Activated effector memory CD4-positive, alpha-beta T cell treated with anti-CD3 and anti-CD28 coated beads, Interleukin-2, amount 50 U/mL, for 16 hours (primary cell): ENCODE measurements at regions not wholly inside any gene's neighbourhood (a gene's known extent, or its start where the extent isn't known, plus 50 kb on each side); places are given as distances from the start of the nearest gene placed in this dataset.
"Not testable (repeated sequence)": the region's sequence is repeated elsewhere in the genome, so short reads cannot be mapped to it uniquely, and the experiment has no call there.

Experiments used
- DNase-seq: peaks from one replicate; pipeline ENCODE4 v3.0.0-alpha.2; 2020

DNA sequence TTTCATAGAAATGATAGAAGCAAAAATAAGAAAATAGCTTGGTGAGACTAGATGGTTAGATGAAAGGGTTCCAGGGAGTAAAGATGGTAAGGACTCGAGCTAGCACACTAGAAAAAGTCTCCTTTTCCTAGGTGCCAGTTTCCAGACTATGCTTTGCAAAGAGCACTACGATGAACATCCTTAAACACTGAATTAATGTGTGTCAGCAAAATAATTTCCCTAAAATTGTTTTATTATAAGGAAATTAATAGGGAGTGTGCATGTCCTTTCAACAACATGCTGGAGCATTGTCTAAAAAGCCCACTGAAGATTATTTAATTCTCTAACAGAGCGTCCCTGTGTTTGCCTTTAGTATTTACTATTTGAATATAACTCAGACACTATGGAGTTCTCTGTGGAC is 107.4 kb upstream of the NDUFV2 start:
- no peak for DNase-seq

DNA sequence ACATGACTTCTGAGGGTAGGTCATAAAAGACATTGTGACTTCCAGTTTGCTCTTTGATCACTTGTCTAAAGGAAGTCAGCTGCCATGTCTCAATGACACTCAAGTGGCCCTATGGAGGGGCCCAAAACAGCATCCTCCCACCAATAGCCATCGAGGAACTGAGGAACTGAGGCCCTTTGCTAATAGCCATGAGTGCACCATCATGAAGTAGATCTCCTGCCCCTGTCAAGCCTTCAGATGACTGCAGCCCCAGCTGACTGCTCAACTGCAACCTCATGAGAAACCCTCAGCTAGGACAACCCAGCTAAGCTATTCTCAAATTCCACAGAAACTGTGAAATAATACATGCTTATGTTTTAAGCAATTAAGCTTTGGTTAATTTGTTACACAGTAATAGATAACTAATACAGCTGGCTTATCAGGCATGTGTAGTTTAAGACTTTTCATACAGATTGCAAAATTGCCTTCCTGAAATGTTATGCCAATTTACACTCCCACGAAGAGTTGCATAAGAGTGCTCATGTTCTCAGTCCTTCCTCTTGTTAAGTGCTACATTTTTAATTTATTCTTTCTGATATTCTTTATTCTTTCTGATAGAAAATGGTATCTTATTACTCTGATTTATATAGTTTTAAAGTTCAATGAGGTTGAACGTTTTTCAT is 105.6 kb upstream of the NDUFV2 start:
- no peak for DNase-seq

DNA sequence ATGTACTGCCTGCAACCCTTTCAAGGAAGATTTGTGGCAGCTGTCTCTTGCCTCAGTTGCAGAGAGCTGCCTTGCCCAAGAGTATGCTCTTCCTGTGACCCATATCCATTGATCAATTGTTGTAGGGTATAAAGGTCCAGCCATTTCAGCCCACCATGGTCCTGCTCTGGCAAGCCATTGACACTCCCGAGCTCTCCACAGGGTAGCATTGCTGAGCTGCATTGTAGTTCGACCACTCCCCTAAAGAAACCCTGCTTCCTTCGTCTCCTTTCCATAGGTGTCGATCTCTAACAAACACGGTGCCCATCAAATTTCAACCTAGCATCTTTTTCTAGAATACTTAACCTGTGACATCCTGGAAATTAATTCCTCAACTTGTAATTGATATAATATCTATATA is 104.9 kb upstream of the NDUFV2 start:
- DNase-seq: no peak

DNA sequence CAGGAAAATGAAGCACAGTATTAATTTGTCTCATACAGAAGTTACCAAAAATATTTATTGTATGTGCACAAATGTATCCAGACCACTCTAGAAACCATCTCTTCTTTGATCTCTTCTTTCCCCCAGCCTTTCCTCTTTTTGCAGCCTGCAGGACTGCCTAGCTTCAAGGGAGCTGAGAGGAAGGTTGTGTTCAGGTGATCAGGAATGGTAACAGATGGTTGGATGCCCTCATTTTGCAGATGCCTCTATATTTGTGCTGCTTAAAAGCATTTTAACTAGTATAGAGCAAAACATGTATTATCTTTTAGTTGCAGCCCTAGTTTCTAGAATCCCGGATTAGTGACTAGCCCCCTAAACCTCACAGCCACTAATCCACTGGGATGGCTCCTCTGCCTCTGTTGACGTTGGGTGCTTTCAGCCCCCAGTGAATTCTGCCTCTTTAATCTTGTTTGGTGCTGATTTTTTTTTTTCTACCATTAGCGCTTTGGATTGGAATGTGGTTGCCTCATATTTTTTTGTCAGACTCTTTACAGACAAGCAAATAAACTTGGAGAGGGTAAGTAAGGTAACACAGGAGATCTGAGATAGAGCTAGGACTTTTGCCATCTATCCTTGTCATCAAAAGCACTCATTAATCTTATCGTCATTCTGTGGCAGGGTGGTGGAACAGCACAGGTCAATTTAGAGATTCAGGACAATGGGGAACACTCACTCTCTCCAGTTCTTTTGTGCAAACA is 103.8 kb upstream of the NDUFV2 start:
- DNase-seq: no peak

DNA sequence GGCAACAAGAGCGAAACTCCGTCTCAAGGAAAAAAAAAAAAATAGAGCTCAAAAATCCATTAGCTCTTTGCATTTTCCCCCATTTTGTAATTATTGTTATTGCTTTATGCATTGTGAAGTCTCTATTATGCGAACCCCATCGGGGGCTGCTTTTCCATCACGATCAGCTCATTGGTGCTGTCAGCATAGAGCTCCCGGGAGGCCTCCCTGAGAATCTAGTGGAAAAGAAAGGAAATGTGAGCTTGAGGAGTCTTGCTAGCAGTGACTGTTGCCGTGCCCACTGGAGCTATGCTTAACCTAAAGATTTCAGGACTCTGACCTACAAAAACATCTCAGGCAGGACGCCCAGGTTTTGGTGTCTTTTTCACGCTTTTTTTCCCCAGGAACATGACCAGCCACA is 102.6 kb upstream of the NDUFV2 start:
- no peak for DNase-seq

DNA sequence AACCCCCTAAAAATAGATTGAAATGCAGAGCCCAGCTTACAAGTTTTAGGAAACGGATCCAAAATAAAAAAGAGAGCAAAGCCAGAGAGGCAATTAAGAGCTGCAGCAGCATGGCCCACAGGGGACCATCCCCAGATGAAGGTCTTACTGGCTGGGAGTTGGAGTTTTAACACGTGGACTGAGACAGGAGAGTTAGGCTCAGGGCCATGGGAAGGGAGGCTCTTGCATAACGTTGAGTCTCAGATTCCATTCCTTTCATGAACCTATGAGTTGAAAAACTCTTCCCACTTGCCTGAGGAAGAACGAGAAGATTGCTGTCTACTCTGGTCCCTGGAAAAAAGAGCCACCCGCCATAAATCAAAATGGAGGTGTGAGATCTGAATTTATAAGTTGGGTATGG is 101.8 kb upstream of the NDUFV2 start:
- DNase-seq: no peak

DNA sequence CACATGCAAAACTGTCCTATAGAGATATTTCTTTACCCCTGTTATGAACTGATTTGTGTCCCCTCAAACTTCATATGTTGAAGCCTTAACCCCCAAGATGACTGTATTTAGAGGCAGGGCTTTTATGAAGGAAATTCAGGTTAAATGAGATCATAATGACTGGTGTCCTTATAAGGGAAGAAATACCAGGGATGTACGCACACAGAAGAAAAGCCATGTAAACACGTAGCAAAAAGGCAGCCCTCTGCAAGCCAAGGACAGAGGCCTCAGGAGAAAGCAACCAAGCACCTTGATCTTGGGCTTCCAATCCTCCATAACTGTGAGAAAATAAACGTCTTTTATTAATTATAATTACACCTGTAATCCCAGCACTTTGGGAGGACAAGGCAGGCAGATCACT is 101.3 kb upstream of the NDUFV2 start:
- no peak for DNase-seq

DNA sequence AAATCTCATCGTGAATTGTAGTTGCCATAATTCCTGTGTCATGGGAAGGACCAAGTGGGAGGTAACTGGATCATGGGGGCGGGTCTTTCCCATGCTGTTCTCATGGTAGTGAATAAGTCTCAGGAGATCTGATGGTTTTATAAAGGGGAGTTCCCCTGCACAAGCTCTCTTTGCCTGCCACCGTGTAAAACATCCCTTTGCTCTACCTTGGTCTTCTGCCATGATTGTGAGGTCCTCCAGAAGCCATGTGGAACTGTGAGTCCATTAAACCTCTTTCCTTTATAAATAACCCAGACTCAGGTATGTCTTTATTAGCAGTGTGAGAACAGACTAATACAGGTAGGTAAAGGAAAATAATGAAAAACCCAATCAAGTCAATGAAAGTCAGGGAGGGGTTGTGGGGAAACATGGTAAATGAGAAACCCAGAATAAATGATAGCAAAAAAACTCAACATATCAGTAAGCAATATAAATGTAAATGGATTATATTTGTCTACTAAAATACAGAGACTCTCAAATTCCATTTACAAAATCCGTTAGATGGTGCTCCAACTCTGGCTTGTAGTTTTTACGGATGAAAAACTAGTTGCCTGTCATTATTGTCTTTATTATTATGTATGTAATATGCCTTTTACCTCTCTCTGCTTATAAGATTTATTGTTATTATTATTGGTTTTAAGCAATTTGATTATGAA is 98.9 kb upstream of the NDUFV2 start:
- DNase-seq: no peak

DNA sequence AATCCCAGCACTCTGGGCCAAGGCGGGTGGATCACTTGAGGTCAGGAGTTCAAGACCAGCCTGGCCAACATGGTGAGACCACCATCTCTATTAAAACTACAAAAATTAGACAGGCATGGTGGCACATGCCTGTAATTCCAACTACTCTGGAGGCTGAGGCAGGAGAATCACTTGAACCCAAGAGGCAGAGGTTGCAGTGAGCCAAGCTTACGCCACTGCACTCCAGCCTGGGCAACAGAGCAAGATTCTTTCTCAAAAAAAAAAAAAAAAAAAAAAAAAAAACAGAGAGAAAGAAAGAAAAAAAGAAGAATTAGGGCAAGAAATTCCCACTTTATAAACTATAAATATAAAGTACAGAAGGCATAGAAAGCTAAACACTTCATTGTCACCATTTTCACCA is 98.2 kb upstream of the NDUFV2 start:
- DNase-seq: not testable (repeated sequence)

DNA sequence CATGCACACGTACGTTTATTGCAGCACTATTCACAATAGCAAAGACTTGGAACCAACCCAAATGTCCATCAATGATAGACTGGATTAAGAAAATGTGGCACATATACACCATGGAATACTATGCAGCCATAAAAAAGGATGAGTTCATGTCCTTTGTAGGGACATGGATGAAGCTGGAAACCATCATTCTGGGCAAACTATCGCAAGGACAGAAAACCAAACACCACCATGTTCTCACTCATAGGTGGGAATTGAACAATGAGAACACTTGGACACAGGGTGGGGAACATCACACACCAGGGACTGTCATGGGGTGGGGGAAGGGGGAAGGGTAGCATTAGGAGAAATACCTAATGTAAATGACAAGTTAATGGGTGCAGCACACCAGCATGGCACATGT is 94.8 kb upstream of the NDUFV2 start:
- not testable (repeated sequence) for DNase-seq

DNA sequence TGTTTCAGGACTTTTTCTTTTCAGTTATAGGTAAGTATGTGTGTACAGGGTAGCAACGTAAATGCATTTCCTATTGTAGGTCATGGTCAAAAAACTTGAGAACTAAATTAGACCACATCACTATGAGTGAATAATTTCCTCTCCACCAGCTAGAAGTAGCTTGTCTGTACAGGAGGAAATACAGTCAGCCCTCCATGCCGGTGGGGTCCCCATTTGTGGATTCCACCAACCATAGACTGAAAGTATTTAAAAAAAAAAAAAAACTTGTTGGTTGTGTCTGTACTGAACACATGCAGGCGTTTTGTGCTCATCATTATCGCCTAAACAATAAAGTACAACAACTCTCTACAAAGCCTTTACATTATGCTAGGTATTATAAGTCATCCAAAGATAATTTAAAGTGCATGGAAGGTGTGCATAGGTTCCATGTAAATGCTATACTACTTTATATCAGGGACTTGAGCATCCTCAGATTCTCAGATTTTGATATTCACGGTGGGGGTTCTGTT is 94.2 kb upstream of the NDUFV2 start:
- DNase-seq: no peak

DNA sequence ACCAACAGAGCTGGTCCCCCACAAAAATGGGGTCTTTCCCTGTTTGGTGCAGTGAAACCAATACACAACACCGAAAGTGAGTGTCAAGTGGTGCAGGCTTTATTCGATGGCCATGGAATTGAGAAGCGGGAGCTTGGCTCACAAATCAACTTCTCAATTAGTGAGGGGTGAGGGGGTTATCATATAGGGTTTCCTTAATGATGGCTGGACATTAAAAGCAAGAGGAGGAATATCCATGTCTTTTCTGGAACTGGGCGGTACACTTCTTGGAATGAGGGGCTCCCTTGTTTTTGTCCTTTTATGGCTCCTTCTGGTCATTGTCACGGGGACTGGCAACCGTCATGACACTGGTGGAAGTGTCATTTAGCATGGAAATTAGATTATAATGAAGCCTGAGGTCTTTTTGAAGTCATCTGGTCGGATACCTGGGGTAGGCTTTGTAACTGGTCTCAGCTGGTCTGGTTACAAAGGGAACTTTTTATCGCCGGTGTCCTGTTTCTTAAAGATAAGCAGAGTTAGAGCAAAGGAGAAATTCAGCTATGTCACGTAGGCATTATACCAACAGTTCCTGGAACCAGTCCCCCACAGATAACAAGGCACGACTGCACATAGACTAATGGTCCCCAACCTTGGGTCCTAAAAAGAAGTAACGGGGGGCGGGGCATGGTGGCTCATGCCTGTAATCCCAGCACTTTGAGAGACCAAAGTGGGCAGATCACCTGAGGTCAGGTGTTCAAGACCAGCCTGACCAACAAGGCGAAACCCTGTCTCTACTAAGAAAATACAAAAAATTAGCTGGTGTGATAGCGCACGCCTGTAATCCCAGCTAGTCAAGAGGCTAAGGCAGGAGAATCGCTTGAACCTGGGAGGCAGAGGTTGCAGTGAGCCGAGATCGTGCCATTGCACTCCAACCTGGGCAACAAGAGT is 93.5 kb upstream of the NDUFV2 start:
- DNase-seq: no peak

DNA sequence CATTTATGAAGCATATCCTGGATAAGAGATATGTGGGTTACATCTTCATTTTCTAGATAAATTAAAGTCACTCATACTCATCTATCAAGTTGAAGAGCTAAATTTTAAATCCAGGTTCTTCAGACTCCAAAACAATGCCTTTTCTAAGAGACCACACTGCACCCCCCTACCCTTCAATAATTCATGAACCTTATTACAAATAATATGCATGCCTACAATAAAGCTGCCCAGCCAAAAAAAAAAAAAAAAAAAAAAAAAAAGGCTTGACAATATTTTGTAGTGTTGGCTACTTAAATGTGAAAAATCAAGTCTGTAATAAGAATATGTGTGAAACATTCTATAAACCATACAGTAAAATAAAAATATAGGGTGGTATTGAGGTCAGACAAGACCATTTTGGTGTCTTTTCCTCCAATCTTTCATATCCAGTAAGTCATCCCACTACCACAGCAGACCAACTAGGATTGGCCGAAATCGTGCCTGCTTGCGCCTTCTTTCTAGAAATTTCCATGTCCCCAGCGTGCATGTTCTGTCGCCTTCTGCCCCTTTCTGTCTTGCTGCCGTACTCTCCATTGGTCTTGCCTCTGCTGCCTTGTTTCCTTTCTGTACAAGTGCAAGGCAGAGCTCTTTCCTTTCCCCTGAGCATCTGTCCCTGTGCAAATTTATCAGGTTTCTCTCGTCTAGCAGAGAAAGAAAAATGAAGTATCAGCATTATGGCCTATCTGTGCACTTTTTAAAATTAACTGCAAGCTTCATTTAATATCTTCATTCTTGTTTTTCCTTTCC is 92.6 kb upstream of the NDUFV2 start:
- no peak for DNase-seq

DNA sequence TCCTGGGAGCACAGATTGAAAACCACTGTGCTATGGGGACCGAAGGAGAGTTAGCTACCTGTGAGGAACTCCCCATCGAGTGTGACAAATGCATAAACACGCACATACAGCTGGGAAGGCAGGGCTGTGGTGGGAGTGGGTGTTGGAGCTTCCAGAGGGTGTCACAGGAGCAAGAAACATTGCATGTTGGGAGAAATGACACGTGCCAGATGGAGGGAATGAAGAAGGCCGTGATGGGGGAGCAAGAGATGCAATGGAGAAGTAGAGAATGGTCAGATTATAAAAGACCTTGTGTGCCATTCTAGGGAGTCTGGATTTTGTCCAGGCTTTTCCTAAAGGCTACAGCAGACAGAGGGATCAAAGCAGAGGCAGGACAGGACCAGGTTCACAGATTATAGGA is 91.1 kb upstream of the NDUFV2 start:
- no peak for DNase-seq

DNA sequence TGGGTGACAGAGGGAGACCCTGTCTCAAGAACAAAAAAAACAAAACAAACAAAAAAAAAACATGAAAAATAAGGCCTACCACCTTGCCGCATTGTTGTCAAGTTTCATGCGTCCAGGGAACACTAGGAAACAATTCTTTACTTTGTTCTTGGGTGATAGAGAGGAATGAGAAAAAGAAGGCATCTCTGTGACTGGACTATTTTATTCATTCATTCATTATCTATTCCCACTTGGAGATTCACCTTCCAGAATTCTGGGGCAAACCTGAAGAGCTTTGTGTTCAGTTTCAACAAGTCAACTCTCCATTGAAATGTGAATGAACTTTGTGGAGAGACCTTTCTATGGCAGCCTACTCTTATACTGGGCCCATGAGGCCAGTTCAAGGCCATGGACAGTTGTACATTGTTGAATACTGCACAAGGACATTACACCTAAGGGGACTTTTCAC is 88.5 kb upstream of the NDUFV2 start:
- no peak for DNase-seq

DNA sequence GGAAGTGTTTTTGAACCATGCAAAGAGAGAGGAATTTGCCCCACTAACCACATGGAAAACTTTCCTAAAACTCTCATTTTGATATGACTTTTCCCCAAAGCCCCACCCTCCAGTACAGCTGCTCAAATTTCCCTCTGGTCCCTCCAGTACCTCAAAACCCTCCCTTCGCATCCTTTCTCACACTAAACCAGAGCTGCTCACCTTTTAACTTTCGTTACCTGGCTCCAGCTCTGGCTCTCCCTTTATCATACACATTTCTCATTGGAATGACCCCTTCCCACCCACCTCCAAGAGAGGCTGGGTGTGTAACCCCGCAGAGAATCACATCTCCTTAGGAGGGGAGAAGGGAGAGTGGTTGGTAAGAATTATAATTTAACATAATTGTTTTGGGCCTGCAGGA is 86.8 kb upstream of the NDUFV2 start:
- no peak for DNase-seq

DNA sequence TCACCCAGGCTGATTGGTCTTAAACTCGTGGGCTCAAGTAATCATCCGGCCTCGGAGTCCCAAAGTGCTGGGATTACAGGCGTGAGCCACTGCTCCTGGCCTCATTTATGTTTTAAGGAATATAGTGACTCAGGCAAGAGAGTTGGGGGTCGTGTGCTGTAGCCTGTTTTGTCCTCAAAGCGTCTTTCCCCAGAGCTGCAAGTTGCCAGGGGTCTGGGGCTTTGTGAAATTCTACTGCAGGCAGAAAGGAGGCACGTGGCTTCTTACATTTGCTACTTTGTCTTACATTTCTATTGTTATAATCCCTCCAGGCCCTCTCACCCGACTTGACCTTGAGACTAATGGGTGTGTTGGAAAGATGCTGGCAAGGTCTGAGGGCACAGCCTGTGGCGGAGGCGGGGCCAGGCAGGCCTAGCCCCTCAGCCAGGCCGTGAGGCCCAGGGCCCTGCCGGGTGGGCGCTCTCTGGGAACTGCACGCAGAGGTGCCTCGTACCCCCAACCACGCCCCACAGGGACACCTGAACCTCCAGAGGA is 85.8 kb upstream of the NDUFV2 start:
- DNase-seq: no peak

DNA sequence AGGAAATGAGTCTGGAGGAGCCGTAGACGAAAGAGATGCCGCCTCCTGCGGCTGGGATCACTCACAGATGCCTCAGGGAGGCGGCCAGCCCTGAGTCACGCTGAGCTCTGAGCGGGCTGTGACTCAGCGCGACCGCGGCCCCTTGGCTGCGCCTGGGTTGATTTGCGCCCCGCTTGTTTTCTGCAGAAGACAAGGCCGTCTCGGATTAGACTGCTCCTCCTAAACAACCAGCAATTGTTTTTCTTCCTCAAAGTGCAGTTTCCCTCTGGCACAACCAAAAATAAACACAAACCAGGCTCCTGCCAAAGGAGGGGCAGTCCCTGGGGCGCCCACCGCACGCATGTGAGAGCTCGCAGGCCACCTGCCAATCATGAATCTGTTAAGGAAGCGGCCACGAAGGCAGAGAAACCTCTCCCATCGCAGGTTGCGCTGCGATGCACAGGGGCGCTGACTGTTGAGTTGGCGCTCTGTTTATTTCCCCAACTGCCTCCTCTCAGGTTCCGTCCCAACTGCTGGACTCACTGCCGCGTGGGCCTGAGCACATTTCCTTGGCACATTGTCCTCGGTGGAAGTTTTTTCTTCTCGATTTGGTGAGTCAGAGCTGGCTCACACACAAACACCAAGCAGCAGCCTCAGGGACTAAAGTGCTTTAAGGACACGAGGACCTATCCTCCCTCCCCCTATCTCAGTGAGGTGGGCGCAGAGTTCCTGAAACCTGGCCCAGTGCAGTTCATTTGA is 85.2 kb upstream of the NDUFV2 start:
- DNase-seq: peak; percentile 89

DNA sequence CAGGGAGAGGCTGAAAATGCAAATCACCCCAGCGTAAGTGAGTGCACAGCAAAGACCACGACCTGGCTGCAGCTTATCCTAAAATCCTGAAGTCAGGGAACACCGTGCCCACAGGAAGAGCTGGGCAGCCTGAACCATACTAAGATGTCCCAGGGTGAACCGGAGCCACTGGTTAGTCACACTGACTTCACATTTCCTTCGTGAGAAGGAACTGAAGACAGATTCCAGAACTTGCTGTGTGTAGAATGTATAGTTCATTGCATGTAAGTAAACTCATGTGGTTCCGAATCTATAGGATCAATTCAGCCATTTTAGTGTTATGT is 84.6 kb upstream of the NDUFV2 start:
- no peak for DNase-seq

DNA sequence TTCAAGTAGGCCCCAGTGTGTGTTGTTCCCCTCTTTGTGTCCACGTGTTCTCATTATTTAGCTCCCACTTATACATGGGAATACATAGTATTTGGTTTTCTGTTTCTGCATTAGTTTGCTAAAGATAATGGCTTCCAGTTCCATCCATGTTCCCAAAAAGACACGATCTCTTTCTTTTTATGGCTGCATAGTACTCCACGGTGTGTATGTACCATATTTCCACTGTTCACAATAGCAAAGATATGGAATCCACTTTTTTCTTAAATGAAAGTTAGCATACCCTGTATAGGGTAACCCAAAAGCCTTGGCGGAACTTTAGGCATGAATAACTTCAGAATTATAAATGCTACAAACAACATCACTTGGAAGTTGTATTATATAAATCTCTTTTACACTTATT is 83.4 kb upstream of the NDUFV2 start:
- DNase-seq: no peak

DNA sequence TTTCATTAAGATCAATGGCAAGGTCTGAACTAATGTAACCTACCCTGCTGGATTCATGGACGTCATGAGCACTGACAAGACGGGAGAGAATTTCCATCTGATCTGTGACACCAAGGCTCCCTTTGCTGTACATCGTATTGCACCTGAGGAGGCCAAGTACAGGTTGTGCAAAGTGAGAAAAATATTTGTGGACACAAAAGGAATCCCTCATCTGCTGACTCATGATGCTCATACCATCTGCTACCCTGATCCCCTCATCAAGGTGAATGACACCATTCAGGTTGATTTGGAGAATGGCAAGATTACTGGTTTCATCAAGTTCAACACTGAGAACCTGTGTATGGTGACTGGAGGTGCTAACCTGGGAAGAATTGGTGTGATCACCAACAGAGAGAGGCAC is 82.3 kb upstream of the NDUFV2 start:
- DNase-seq: no peak
